Body of pancreas (tissue), 4 donors: ENCODE measurements at regions not wholly inside any gene's neighbourhood (a gene's known extent, or its start where the extent isn't known, plus 50 kb on each side); places are given as distances from the start of the nearest gene placed in this dataset.

Source experiments
- POLR2A ChIP-seq, 3 donors: fragments of 450-650 bp; IDR thresholded peaks; one replicate each; pipeline ENCODE4 v1.6.1; 2016; ENCODE audit warnings: antibody characterized with exemption in 3 of 3, mild to moderate bottlenecking in 2 of 3
- TF ChIP-seq, protein P1 (sequence below), 7 experiments: fragments of 450-650 bp in 4 of 7; fragments of 200-600 bp in 3 of 7; sonication (generic) in 3 of 7; IDR thresholded peaks; one replicate each; pipeline ENCODE4 v1.5.1; 2016 to 2019; ENCODE audit warnings: antibody characterized with exemption in 7 of 7

GRCh38 chr14:98965076-98965475, 306.9 kb downstream of the BCL11B start:
- TF ChIP-seq, protein P1, sequence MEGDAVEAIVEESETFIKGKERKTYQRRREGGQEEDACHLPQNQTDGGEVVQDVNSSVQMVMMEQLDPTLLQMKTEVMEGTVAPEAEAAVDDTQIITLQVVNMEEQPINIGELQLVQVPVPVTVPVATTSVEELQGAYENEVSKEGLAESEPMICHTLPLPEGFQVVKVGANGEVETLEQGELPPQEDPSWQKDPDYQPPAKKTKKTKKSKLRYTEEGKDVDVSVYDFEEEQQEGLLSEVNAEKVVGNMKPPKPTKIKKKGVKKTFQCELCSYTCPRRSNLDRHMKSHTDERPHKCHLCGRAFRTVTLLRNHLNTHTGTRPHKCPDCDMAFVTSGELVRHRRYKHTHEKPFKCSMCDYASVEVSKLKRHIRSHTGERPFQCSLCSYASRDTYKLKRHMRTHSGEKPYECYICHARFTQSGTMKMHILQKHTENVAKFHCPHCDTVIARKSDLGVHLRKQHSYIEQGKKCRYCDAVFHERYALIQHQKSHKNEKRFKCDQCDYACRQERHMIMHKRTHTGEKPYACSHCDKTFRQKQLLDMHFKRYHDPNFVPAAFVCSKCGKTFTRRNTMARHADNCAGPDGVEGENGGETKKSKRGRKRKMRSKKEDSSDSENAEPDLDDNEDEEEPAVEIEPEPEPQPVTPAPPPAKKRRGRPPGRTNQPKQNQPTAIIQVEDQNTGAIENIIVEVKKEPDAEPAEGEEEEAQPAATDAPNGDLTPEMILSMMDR (IDR thresholded peaks at IDR 0.05) = no peak
- TF ChIP-seq POLR2A (IDR thresholded peaks at IDR 0.05) = no peak
